ENCODE measurements at regions not wholly inside any gene's neighbourhood (a gene's known extent, or its start where the extent isn't known, plus 50 kb on each side); places are given as distances from the start of the nearest gene placed in this dataset.

DNA sequence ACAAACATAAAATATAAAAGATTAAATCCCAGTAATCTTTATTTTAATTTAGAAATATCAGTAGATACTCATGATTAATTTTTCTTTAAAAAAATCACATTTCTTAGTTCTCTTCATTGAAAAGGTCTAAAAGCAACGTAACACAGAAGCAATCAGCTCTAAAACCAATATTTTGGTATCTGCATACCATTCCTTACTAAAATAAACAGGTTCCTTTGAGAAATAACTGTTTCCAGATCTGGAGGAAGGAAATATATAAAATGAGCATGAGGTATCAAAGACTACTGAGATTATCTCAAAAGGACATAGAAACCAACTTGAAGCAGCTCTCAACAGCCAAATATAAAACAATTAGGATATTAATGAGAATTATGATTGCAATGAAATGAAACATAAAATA lies 301.0 kb upstream of the GNAI1 start:
- intact Hi-C loops (cut with DNase I): no loop called here
- TF ChIP-seq, protein P1, sequence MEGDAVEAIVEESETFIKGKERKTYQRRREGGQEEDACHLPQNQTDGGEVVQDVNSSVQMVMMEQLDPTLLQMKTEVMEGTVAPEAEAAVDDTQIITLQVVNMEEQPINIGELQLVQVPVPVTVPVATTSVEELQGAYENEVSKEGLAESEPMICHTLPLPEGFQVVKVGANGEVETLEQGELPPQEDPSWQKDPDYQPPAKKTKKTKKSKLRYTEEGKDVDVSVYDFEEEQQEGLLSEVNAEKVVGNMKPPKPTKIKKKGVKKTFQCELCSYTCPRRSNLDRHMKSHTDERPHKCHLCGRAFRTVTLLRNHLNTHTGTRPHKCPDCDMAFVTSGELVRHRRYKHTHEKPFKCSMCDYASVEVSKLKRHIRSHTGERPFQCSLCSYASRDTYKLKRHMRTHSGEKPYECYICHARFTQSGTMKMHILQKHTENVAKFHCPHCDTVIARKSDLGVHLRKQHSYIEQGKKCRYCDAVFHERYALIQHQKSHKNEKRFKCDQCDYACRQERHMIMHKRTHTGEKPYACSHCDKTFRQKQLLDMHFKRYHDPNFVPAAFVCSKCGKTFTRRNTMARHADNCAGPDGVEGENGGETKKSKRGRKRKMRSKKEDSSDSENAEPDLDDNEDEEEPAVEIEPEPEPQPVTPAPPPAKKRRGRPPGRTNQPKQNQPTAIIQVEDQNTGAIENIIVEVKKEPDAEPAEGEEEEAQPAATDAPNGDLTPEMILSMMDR (IDR thresholded peaks at IDR 0.05; ENCODE audit: borderline replicate concordance, extremely low read depth, insufficient read depth): no peak

GRCh38 chr7:79828866-79829265 lies 305.8 kb upstream of the GNAI1 start:
- Histone ChIP-seq H3K9me3 (ENCODE audit: control insufficient read depth in 2 of 3, insufficient read depth in 1 of 3, low read length in 3 of 3) (no peaks in the 10 kb centered on the region), H3K27ac (ENCODE audit: low read depth in 2 of 2, low read length in 2 of 2) (no peak overlapping the region), H3K4me1 (ENCODE audit: control insufficient read depth in 2 of 3, insufficient read depth in 2 of 3, low read depth in 1 of 3, low read length in 3 of 3) (no peaks in the 10 kb centered on the region), H3K4me3 (ENCODE audit: low read length in 3 of 3) (no peak overlapping the region), H3K9ac (ENCODE audit: low read length in 3 of 3) (no peak overlapping the region), H3K27me3 (ENCODE audit: control insufficient read depth, insufficient read depth, low read length) (no peaks in the 10 kb centered on the region), H3K36me3 (ENCODE audit: control insufficient read depth in 2 of 3, insufficient read depth in 3 of 3, low read length in 3 of 3) (no peaks in the 10 kb centered on the region)
- intact Hi-C loops (cut with DNase I): no loop called here
- TF ChIP-seq, protein P1 (IDR thresholded peaks at IDR 0.05; ENCODE audit: borderline replicate concordance, extremely low read depth, insufficient read depth): no peak
- FAIRE-seq: no peak
- no peak for DNase-seq

More for the DNA sequence above, 301.0 kb upstream of the GNAI1 start:
- no peak overlapping the region for H3K27ac ChIP-seq (ENCODE audit: low read depth in 2 of 2, low read length in 2 of 2)
- H3K36me3 ChIP-seq (ENCODE audit: control insufficient read depth in 2 of 3, insufficient read depth in 3 of 3, low read length in 3 of 3): no peaks in the 10 kb centered on the region
- no peaks in the 10 kb centered on the region for H3K27me3 ChIP-seq (ENCODE audit: control insufficient read depth, insufficient read depth, low read length)
- no peak overlapping the region for H3K4me3 ChIP-seq (ENCODE audit: low read length in 3 of 3)
- H3K4me1 ChIP-seq (ENCODE audit: control insufficient read depth in 2 of 3, insufficient read depth in 2 of 3, low read depth in 1 of 3, low read length in 3 of 3): no peaks in the 10 kb centered on the region
- FAIRE-seq: no peak
- H3K9me3 ChIP-seq (ENCODE audit: control insufficient read depth in 2 of 3, insufficient read depth in 1 of 3, low read length in 3 of 3): no peaks in the 10 kb centered on the region
- DNase-seq: no peak
- H3K9ac ChIP-seq (ENCODE audit: low read length in 3 of 3): no peak overlapping the region

DNA sequence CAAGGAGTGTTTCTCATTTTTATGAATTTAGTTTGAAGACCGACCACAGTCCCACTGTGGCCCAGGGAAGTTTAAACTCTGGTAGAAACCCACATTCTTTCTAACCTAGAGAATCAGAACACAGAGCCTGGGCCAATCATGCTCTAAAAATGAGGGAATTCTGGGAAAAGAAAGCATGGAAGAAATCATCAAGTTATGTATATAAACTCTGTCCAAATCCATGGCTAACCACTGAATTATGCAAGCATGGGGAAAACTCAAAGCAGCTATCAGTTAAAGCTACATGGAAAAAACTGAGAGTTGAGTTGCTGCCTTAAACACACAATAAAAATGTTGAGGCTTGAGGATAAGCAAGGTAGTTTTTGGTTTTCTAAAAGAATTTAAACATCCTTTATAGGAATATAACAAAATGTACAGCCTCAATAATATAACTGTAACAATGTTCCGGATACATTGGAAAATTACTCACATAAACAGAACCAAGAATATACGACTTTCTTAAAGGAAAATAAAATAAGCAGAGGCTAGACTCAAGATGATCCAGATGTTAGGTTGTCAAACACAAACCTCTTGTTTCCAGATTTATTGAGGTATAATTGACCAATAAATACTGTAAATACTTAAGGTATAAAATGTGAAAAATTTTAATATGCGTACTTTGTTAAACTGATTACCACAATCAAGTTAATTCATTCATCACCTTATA lies 311.2 kb upstream of the GNAI1 start:
- H3K4me3 ChIP-seq (ENCODE audit: low read length in 3 of 3): no peak overlapping the region
- no peaks in the 10 kb centered on the region for H3K27me3 ChIP-seq (ENCODE audit: control insufficient read depth, insufficient read depth, low read length)
- no peaks in the 10 kb centered on the region for H3K9me3 ChIP-seq (ENCODE audit: control insufficient read depth in 2 of 3, insufficient read depth in 1 of 3, low read length in 3 of 3)
- no peak overlapping the region for H3K9ac ChIP-seq (ENCODE audit: low read length in 3 of 3)
- H3K27ac ChIP-seq (ENCODE audit: low read depth in 2 of 2, low read length in 2 of 2): no peak overlapping the region
- no peaks in the 10 kb centered on the region for H3K36me3 ChIP-seq (ENCODE audit: control insufficient read depth in 2 of 3, insufficient read depth in 3 of 3, low read length in 3 of 3)
- DNase-seq: no peak
- no peaks in the 10 kb centered on the region for H3K4me1 ChIP-seq (ENCODE audit: control insufficient read depth in 2 of 3, insufficient read depth in 2 of 3, low read depth in 1 of 3, low read length in 3 of 3)
- TF ChIP-seq, protein P1 (IDR thresholded peaks at IDR 0.05; ENCODE audit: borderline replicate concordance, extremely low read depth, insufficient read depth): no peak
- no peak for FAIRE-seq
- intact Hi-C loops (cut with DNase I): no loop called here
